ENCODE measurements at regions not wholly inside any gene's neighbourhood (a gene's known extent, or its start where the extent isn't known, plus 50 kb on each side); places are given as distances from the start of the nearest gene placed in this dataset.

GRCh38 chr20:21653628-21654027 lies 51.8 kb upstream of the PAX1 start:
- no peak for DNase-seq

DNA sequence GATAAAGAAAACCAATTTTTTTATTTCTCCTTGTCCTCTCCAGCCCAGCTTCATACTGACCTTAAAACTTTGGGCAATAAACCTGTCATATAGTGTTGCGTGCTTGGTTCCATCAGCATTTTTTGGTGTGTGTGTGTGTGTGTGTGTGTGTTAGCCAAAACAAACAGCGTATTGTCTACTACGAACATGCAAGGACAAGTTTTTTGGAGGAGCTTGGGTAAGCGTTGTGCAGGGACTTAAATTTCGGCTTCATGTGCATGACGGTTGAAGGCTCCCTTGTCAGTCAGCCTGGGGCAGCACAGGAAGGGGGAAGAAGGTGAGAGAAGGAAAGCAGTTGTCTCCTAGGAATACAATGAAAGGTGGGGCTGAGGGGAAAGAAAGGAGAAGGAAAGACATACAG lies 62.0 kb upstream of the PAX1 start:
- DNase-seq = no peak

- no peak for DNase-seq
Observed at GRCh38 chr20:21640556-21640955, 64.9 kb upstream of the PAX1 start.

DNA sequence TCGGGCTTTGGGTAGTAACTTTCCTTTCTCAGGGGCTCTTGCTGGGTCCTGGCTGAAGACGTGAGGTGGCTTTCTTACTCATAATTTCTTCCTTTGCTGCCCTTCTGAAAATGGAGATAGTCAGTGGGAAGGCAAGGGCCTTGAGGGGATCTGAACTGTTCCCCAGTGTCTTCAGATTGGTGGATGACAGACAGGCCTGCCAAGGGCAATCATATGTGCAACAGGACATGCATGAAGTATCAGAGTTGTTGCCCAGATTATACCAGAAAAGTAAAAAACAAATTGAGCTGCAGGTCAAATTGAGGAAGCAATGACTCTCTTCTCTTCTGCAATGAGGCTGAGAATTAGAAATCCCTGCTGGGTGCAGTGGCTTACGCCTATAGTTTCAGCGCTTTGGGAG lies 71.6 kb upstream of the PAX1 start:
- DNase-seq = no peak

GRCh38 chr20:21632735-21633053 lies 72.8 kb upstream of the PAX1 start:
- no peak for DNase-seq

- DNase-seq = no peak
Observed at GRCh38 chr20:21632031-21632734, 73.3 kb upstream of the PAX1 start.

DNA sequence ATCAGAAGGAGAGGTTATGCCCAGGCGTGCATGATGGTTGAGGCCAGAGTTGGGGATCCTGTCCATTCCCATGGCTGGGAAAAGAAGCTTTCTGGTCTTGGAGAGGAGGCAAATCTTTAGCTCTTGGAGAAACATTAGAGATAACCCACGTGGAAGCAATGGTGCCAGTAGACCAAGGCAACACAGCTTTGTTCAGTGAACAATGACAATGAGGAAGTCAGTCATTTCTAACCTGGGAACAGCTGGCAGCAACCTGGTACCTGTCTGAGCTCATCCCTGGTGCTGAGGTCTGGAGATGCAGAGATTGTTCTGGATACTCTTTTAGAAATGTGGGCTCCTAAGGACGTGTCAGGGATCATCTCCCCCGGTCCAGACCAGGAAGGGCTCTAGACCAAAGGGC lies 76.7 kb upstream of the PAX1 start:
- no peak for DNase-seq

DNA sequence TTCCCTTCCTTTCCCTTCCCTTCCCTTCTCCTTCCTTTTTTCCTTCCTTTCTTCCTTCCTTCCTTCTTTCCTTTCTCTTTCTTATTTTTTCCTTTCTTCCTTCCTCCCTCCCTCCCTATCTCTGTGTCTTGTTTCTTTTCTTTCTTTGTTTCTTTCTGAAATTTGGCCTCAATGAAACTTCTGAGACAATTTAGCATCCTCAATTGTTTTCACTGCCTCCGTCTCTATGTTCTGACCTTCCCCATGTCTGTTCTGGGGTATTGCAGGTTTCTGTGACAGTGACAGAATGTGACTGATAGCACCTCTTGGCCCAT lies 81.7 kb upstream of the PAX1 start:
- no peak for DNase-seq

- DNase-seq = no peak
Observed at GRCh38 chr20:21623074-21623780, 82.2 kb upstream of the PAX1 start.

- no peak for DNase-seq
Observed at GRCh38 chr20:21622097-21622857, 83.2 kb upstream of the PAX1 start.

DNA sequence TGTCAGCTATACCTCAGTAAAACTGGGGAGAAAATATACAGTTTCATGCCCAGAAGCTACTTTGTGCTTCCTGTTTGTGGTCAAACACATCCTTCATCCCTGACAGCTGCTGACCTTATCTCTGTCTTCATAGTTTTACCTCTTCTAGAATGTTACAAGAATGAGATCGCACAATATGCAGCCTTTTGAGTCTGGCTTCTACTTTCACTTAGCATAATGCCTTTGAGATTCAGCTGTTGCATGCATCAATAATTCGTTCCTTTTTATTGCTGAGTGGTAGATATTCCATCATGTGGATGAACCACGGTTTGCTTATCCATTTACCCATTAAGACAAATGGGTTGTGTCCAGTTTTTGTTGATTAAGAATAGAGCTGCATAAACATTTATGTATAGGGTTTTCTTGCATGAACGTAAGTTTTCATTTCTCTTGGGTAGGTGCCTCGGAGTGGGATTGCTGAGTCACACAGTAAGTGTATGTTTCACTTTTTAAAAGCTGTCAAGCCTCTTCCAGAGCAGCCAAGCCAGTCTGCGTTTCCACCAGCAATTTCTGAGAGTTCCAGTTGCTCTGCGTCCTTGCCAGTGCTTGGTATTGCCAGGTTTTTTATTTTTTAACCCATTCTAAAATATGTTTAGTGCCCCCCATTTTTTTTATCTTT lies 86.6 kb upstream of the PAX1 start:
- DNase-seq = no peak

- DNase-seq = peak; percentile 42
Observed at GRCh38 chr20:21615617-21616080, 89.8 kb upstream of the PAX1 start.

DNA sequence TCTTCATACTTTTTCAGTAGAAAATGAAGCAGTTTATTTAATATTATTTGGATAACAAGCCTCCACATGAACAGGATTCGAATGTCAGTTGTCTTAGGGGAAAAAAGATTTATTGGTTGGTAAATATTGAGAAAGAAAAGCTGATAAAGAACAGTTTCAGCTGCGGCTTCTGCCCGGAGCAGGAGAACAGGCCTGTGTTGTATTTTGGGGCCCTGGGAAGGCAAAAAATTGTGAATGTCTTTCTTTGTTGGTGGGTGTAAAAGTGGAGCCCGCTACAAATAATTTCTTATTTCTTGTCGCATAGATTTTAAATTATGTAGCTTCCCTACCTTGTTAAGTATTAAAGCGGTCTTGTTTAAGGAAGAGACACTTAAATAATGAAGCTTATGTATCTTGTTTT lies 90.5 kb upstream of the PAX1 start:
- no peak for DNase-seq

DNA sequence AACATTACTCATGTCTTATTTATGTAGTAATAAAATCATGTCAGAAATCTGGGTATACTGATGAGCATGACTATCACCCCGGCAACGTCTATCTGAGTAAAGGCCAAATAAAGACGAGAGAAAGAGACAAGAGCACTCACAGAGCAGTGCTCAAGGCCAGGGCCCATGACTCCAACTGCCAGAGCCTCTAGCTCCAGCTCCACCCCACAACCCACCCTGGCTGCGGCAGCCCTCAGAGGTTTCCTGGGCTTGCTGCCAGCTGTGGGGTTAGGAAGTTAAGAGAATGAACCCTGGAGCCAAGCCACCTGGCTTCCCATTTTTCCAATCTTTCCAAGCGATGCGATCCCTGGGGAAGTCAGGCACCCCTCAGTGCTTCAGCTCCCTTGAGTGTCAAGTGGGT lies 92.0 kb upstream of the PAX1 start:
- DNase-seq = no peak

DNA sequence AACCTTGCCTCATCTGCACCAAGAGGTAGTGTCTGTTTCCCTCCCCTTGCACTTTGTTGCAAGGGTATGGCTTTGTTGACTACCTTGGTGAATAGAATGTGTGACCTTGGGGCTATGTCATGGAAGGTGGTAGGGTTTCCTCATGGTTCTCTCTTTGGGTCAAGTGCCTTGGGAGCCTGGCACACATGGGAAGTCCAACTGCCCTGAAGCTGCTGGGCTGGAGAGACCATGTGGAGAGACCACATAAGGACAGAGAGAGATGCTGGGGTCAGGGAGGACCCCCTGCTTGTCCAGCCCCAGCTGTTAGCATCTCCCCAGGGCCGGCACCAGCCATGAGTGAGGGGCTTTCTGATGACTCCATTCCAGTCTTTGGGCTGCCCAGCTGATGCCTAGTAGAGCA lies 95.5 kb upstream of the PAX1 start:
- no peak for DNase-seq

GRCh38 chr20:21609221-21609620 lies 95.4 kb upstream of the NKX2-2 start:
- DNase-seq = no peak

- no peak for DNase-seq
Observed at GRCh38 chr20:21608777-21609176, 94.9 kb upstream of the NKX2-2 start.

DNA sequence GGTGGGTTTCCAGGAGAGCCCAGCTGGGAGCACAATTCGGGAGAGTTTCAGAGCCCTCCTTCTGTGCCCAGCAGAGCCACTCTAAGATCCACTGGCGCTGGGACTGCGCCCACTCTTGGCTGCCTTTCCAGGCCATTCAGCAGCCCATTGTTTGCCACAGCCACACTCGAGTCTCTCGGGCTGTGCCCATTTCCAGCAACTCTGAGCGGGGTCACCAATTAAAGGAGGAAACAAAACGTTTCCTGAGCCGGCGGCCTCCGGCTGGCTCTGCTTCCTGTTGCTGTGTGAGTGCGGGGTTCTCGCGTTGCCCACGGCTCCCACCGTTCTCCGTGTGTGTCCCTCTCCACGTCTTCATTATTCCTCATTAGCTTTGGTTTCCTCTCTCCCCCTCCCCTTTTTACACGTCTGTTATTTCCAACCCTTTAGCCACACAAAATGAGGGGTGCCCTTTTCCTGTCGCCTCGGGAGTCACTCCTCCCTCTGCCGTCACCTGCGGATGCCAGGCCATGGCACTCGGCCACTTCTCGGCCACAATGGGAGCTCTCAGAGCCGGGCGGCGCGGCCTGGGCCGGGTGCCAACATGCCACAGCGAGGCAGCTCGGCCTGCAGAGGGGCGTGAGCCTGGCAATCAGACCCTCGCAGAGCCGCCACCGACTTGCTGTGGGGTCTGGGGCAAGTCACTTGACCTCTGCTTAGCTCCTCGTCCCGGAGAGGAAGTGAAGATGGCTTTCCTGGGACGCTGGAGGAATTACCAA lies 94.3 kb upstream of the NKX2-2 start:
- DNase-seq = no peak

DNA sequence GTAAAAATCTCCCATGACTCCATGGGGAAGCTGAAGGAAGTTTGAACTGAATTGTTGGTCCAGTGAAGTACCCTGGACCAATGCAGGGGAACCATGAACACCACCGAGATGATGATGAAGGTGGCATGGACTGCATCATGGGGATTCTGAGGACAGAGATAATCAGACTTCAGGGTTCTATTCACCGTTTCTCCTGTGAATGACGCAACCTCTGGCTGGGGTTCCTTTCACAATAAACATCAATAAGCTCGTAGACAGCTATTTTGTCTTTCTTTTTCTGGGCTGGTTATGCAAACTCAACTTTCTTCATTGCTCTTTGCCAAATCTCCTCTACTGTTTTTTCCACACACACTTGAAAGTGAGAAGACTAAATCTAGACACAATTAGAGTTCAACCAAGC lies 87.9 kb upstream of the NKX2-2 start:
- DNase-seq = no peak

DNA sequence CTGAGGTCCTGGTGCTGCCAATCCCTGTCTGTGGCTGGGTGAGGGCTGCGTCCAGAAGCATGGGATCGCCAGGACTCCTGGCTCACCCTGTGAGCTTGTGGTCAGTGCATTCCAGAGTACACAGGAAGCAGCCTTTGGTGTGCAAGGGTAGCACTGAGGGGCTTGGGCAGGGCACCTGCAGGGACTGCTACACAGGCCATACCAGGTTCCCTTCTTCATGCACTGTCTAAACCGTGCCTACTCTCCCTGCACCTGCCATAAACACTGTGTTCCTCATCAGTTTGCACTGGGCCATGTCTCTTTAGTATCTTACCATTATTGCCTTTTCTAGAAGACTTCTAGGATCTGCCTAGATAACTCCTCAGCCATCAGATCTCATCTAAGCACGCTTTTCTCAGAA lies 72.8 kb upstream of the NKX2-2 start:
- no peak for DNase-seq

DNA sequence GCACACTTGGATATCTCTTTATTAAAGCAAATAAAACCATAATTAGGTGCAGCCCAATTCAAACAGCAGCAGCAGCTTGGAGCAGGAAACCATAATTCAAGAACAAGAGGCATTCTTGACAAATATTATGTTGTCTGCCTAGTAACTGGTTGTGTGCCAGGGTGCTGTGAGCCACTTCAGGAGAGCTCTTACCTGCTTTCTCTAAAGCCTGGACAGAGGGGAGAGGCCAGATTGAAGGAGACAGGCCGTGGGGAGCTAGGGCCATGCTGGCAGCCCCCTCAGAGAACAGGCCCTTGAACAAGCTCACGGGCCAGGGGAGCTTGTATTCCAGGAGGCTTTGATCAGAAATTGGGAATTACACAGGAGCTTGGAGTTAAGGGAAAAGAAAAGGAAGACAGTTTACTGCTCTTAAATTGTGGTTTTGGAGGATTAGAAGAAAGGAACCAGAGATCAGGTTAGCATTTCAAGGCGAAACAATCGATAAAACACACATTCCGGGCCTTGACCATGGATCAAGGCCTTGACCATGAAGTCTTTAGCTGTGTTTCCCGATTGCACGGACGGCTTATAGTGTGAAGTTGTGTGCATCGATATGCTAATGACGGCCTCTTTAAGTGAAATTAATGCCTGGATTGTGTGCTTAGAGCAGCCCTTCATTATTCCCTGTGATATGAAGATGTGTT lies 69.8 kb upstream of the NKX2-2 start:
- DNase-seq = no peak

- no peak for DNase-seq
Observed at GRCh38 chr20:21577551-21577950, 63.7 kb upstream of the NKX2-2 start.

Data from activated naive CD4-positive, alpha-beta T cell treated with Interleukin-2 at 50 U/mL for 16 hours (primary cell).